ENCODE measurements at regions not wholly inside any gene's neighbourhood (a gene's known extent, or its start where the extent isn't known, plus 50 kb on each side); places are given as distances from the start of the nearest gene placed in this dataset.

GRCh38 chr10:46231087-46231486 is 55.7 kb upstream of the ANTXRL start:
- Histone ChIP-seq H3K4me3 (ENCODE audit: low read depth, low read length) (no peak overlapping the region), H3K9me3 (ENCODE audit: control insufficient read depth, insufficient read depth, low read length) (no peaks in the 10 kb centered on the region), H3K27ac (ENCODE audit: low read depth, low read length) (no peak overlapping the region), H3K27me3 (ENCODE audit: control insufficient read depth, insufficient read depth, low read length) (peaks cover 10% of the 10 kb centered on the region)
- ChIA-PET CTCF (no interaction called here), POLR2A (no interaction called here)
- TF ChIP-seq, protein P1, sequence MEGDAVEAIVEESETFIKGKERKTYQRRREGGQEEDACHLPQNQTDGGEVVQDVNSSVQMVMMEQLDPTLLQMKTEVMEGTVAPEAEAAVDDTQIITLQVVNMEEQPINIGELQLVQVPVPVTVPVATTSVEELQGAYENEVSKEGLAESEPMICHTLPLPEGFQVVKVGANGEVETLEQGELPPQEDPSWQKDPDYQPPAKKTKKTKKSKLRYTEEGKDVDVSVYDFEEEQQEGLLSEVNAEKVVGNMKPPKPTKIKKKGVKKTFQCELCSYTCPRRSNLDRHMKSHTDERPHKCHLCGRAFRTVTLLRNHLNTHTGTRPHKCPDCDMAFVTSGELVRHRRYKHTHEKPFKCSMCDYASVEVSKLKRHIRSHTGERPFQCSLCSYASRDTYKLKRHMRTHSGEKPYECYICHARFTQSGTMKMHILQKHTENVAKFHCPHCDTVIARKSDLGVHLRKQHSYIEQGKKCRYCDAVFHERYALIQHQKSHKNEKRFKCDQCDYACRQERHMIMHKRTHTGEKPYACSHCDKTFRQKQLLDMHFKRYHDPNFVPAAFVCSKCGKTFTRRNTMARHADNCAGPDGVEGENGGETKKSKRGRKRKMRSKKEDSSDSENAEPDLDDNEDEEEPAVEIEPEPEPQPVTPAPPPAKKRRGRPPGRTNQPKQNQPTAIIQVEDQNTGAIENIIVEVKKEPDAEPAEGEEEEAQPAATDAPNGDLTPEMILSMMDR (IDR thresholded peaks at IDR 0.05; ENCODE audit: low read depth, low read length): no peak
- no peak for DNase-seq (ENCODE audit: low read depth, low spot score)

- no peak overlapping the region for H3K27ac ChIP-seq (ENCODE audit: low read depth, low read length)
- ChIA-PET POLR2A (no interaction called here), CTCF (no interaction called here)
- H3K27me3 ChIP-seq (ENCODE audit: control insufficient read depth, insufficient read depth, low read length): peaks cover 10% of the 10 kb centered on the region
- H3K4me3 ChIP-seq (ENCODE audit: low read depth, low read length): no peak overlapping the region
- DNase-seq (ENCODE audit: low read depth, low spot score): no peak
- no peaks in the 10 kb centered on the region for H3K9me3 ChIP-seq (ENCODE audit: control insufficient read depth, insufficient read depth, low read length)
- TF ChIP-seq, protein P1 (IDR thresholded peaks at IDR 0.05; ENCODE audit: low read depth, low read length): no peak
Measured at GRCh38 chr10:46232084-46232483, 54.7 kb upstream of the ANTXRL start.

- ChIA-PET POLR2A (no interaction called here), CTCF (no interaction called here)
- H3K27ac ChIP-seq (ENCODE audit: low read depth, low read length): no peak overlapping the region
- no peak overlapping the region for H3K4me3 ChIP-seq (ENCODE audit: low read depth, low read length)
- TF ChIP-seq, protein P1 (IDR thresholded peaks at IDR 0.05; ENCODE audit: low read depth, low read length): no peak
- H3K9me3 ChIP-seq (ENCODE audit: control insufficient read depth, insufficient read depth, low read length): no peaks in the 10 kb centered on the region
- H3K27me3 ChIP-seq (ENCODE audit: control insufficient read depth, insufficient read depth, low read length): peaks cover 6% of the 10 kb centered on the region
- no peak for DNase-seq (ENCODE audit: low read depth, low spot score)
Measured at GRCh38 chr10:46232666-46233065, 54.1 kb upstream of the ANTXRL start.

DNA sequence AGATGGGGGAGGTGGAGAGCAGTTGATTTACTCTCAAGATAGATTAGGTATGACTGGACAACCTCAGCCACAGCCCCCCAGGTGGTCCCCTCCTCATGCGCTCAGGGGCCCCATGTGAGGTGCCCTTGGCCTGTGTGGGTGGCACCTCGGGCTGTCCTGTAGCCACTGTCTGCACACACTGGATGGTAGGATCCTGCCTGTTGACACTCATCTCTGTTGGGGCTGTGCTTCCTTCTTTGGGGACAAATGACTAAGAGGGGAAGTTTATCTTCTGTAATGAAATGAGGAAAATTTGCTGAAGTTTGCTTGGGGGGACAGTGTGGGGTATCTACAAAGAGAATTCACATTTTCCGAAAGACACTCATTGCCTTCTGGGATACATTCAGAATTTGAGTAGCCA is 53.6 kb upstream of the ANTXRL start:
- H3K4me3 ChIP-seq (ENCODE audit: low read depth, low read length): no peak overlapping the region
- H3K27me3 ChIP-seq (ENCODE audit: control insufficient read depth, insufficient read depth, low read length): peaks cover 6% of the 10 kb centered on the region
- no peak for DNase-seq (ENCODE audit: low read depth, low spot score)
- no peak overlapping the region for H3K27ac ChIP-seq (ENCODE audit: low read depth, low read length)
- POLR2A ChIA-PET: no interaction called here
- no peaks in the 10 kb centered on the region for H3K9me3 ChIP-seq (ENCODE audit: control insufficient read depth, insufficient read depth, low read length)
- TF ChIP-seq, protein P1 (IDR thresholded peaks at IDR 0.05; ENCODE audit: low read depth, low read length): no peak
- CTCF ChIA-PET: no interaction called here

DNA sequence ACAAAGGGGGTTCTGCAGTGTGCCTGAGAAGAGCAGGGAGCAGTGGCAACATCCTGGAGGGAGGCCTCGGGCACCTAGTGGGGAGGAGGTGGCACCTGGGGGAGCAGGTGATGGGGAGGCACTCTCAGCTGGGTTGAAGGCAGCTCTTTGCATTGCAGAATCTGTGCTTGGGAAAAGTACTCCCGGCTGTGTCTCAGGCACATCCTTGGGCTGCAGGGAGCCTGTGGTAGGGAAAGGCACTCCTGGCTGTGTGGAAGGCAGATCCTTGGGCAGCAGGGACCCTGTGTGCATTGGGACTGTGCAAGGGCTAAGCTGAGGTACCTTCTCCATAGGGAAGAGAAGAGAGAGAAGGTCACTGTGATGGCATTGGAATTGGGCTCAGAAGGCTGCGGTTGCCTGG is 52.8 kb upstream of the ANTXRL start:
- no peak for DNase-seq (ENCODE audit: low read depth, low spot score)
- TF ChIP-seq, protein P1 (IDR thresholded peaks at IDR 0.05; ENCODE audit: low read depth, low read length): no peak
- Histone ChIP-seq H3K27me3 (ENCODE audit: control insufficient read depth, insufficient read depth, low read length) (peaks cover 6% of the 10 kb centered on the region), H3K27ac (ENCODE audit: low read depth, low read length) (no peak overlapping the region), H3K4me3 (ENCODE audit: low read depth, low read length) (no peak overlapping the region), H3K9me3 (ENCODE audit: control insufficient read depth, insufficient read depth, low read length) (no peaks in the 10 kb centered on the region)
- ChIA-PET POLR2A (no interaction called here), CTCF (no interaction called here)

Measured in AG04450 (cell line).